SU-DHL-6 (cell line): ENCODE measurements at regions not wholly inside any gene's neighbourhood (a gene's known extent, or its start where the extent isn't known, plus 50 kb on each side); places are given as distances from the start of the nearest gene placed in this dataset.

Source experiments
- EZH2phosphoT487 ChIP-seq: fragments of 200-600 bp; sonication (generic), shearing (Covaris generic); conservative IDR thresholded peaks from 2 replicates; pipeline ENCODE4 v1.6.1; 2018; ENCODE audit warnings: mild to moderate bottlenecking, antibody characterized with exemption, low read length, moderate library complexity, mixed read lengths
- TF ChIP-seq, protein P1 (sequence below): fragments of 200-600 bp; sonication (generic); IDR thresholded peaks from one replicate; pipeline ENCODE4 v1.5.1; 2017; ENCODE audit warnings: antibody characterized with exemption, mild to moderate bottlenecking, low read length, moderate library complexity; ENCODE audit not compliant: insufficient read depth, poor library complexity, severe bottlenecking

GRCh38 chr12:85642808-85643207 lies 193.4 kb downstream of the RASSF9 start:
- TF ChIP-seq, protein P1, sequence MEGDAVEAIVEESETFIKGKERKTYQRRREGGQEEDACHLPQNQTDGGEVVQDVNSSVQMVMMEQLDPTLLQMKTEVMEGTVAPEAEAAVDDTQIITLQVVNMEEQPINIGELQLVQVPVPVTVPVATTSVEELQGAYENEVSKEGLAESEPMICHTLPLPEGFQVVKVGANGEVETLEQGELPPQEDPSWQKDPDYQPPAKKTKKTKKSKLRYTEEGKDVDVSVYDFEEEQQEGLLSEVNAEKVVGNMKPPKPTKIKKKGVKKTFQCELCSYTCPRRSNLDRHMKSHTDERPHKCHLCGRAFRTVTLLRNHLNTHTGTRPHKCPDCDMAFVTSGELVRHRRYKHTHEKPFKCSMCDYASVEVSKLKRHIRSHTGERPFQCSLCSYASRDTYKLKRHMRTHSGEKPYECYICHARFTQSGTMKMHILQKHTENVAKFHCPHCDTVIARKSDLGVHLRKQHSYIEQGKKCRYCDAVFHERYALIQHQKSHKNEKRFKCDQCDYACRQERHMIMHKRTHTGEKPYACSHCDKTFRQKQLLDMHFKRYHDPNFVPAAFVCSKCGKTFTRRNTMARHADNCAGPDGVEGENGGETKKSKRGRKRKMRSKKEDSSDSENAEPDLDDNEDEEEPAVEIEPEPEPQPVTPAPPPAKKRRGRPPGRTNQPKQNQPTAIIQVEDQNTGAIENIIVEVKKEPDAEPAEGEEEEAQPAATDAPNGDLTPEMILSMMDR = no peak
- TF ChIP-seq EZH2phosphoT487 = no peak
